ENCODE measurements at regions not wholly inside any gene's neighbourhood (a gene's known extent, or its start where the extent isn't known, plus 50 kb on each side); places are given as distances from the start of the nearest gene placed in this dataset.

DNA sequence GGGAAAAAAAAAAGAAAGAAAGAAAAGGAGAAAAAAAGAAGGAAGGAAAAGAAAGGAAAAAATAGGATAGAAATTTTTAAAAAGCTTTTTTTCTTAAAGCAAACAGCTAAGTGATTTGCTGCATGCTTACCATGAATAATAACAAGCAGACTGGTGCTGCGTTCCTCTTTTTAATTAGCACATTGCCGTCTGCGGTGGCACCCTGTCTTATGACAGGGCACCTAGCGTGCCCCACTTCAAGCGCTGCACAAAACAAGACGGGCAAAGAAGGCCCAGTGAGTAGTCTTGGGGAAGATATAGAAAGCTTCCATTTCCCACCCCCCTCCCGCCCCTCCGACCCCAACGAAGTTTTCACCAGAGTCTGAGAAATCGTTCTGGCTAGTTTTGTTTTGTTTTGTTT lies 513.9 kb downstream of the ZNF608 start:
- TF ChIP-seq, protein P1, sequence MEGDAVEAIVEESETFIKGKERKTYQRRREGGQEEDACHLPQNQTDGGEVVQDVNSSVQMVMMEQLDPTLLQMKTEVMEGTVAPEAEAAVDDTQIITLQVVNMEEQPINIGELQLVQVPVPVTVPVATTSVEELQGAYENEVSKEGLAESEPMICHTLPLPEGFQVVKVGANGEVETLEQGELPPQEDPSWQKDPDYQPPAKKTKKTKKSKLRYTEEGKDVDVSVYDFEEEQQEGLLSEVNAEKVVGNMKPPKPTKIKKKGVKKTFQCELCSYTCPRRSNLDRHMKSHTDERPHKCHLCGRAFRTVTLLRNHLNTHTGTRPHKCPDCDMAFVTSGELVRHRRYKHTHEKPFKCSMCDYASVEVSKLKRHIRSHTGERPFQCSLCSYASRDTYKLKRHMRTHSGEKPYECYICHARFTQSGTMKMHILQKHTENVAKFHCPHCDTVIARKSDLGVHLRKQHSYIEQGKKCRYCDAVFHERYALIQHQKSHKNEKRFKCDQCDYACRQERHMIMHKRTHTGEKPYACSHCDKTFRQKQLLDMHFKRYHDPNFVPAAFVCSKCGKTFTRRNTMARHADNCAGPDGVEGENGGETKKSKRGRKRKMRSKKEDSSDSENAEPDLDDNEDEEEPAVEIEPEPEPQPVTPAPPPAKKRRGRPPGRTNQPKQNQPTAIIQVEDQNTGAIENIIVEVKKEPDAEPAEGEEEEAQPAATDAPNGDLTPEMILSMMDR (conservative IDR thresholded peaks at IDR 0.05; ENCODE audit: control insufficient read depth, insufficient read depth, low read depth, low read length) = no peak
- no peak for DNase-seq (ENCODE audit: low read depth)
- H3K4me3 ChIP-seq (ENCODE audit: control insufficient read depth, low read depth, low read length) = no peak overlapping the region

- TF ChIP-seq, protein P1 (conservative IDR thresholded peaks at IDR 0.05; ENCODE audit: control insufficient read depth, insufficient read depth, low read depth, low read length) = no peak
- no peak for DNase-seq (ENCODE audit: low read depth)
- no peak overlapping the region for H3K4me3 ChIP-seq (ENCODE audit: control insufficient read depth, low read depth, low read length)
Measured at GRCh38 chr5:124231802-124232201, 514.6 kb downstream of the ZNF608 start.

GRCh38 chr5:124231230-124231629 lies 515.2 kb downstream of the ZNF608 start:
- no peak overlapping the region for H3K4me3 ChIP-seq (ENCODE audit: control insufficient read depth, low read depth, low read length)
- TF ChIP-seq, protein P1 (conservative IDR thresholded peaks at IDR 0.05; ENCODE audit: control insufficient read depth, insufficient read depth, low read depth, low read length) = no peak
- no peak for DNase-seq (ENCODE audit: low read depth)

GRCh38 chr5:124230456-124230855 lies 516.0 kb downstream of the ZNF608 start:
- TF ChIP-seq, protein P1 (conservative IDR thresholded peaks at IDR 0.05; ENCODE audit: control insufficient read depth, insufficient read depth, low read depth, low read length) = no peak
- no peak overlapping the region for H3K4me3 ChIP-seq (ENCODE audit: control insufficient read depth, low read depth, low read length)
- DNase-seq (ENCODE audit: low read depth) = no peak

GRCh38 chr5:124229352-124229751 lies 517.1 kb downstream of the ZNF608 start:
- no peak for DNase-seq (ENCODE audit: low read depth)
- H3K4me3 ChIP-seq (ENCODE audit: control insufficient read depth, low read depth, low read length) = no peak overlapping the region
- TF ChIP-seq, protein P1 (conservative IDR thresholded peaks at IDR 0.05; ENCODE audit: control insufficient read depth, insufficient read depth, low read depth, low read length) = no peak

GRCh38 chr5:124227914-124228313 lies 518.5 kb downstream of the ZNF608 start:
- no peak overlapping the region for H3K4me3 ChIP-seq (ENCODE audit: control insufficient read depth, low read depth, low read length)
- DNase-seq (ENCODE audit: low read depth) = no peak
- TF ChIP-seq, protein P1 (conservative IDR thresholded peaks at IDR 0.05; ENCODE audit: control insufficient read depth, insufficient read depth, low read depth, low read length) = no peak

GRCh38 chr5:124220418-124220817 lies 526.0 kb downstream of the ZNF608 start:
- H3K4me3 ChIP-seq (ENCODE audit: control insufficient read depth, low read depth, low read length) = no peak overlapping the region
- TF ChIP-seq, protein P1 (conservative IDR thresholded peaks at IDR 0.05; ENCODE audit: control insufficient read depth, insufficient read depth, low read depth, low read length) = no peak
- DNase-seq (ENCODE audit: low read depth) = no peak

Measured in fibroblast of mammary gland (primary cell).